ENCODE measurements at regions not wholly inside any gene's neighbourhood (a gene's known extent, or its start where the extent isn't known, plus 50 kb on each side); places are given as distances from the start of the nearest gene placed in this dataset.

- TF ChIP-seq PATZ1 (CRISPR knock-in tag; IDR thresholded peaks at IDR 0.05; ENCODE audit: borderline replicate concordance) (no peak), TCF4 (CRISPR knock-in tag; IDR thresholded peaks at IDR 0.05; ENCODE audit: borderline replicate concordance) (no peak), RARB (CRISPR knock-in tag; IDR thresholded peaks at IDR 0.05) (no peak), SNAI2 (CRISPR knock-in tag; IDR thresholded peaks at IDR 0.05) (no peak)
These were observed 409.2 kb upstream of the SPHKAP start (continued) for GRCh38 chr2:228590681-228591080.

- ATAC-seq: no peak
- TF ChIP-seq ZNF70 (CRISPR knock-in tag; IDR thresholded peaks at IDR 0.05): no peak
- no peak for TF ChIP-seq TOX (CRISPR knock-in tag; IDR thresholded peaks at IDR 0.05; ENCODE audit: borderline replicate concordance)
- no peak for TF ChIP-seq PATZ1 (CRISPR knock-in tag; IDR thresholded peaks at IDR 0.05; ENCODE audit: borderline replicate concordance)
These were observed 407.6 kb upstream of the SPHKAP start for GRCh38 chr2:228589115-228589514.

- TF ChIP-seq BACH2 (CRISPR knock-in tag; IDR thresholded peaks at IDR 0.05; ENCODE audit: borderline replicate concordance) (no peak), PPARA (CRISPR knock-in tag; IDR thresholded peaks at IDR 0.05; ENCODE audit: borderline replicate concordance) (no peak), ZNF565 (CRISPR knock-in tag; conservative IDR thresholded peaks at IDR 0.05; ENCODE audit: low read depth) (no peak), SNAI2 (CRISPR knock-in tag; IDR thresholded peaks at IDR 0.05) (no peak), ZFP3 (CRISPR knock-in tag; IDR thresholded peaks at IDR 0.05) (no peak), ZC3H10 (CRISPR knock-in tag; IDR thresholded peaks at IDR 0.05) (no peak), ARNTL (CRISPR knock-in tag; IDR thresholded peaks at IDR 0.05; ENCODE audit: borderline replicate concordance, low read depth) (no peak), PATZ1 (CRISPR knock-in tag; IDR thresholded peaks at IDR 0.05; ENCODE audit: borderline replicate concordance) (no peak), RARB (CRISPR knock-in tag; IDR thresholded peaks at IDR 0.05) (no peak), ESRRG (CRISPR knock-in tag; IDR thresholded peaks at IDR 0.05) (no peak)
- TF ChIP-seq, protein P1, sequence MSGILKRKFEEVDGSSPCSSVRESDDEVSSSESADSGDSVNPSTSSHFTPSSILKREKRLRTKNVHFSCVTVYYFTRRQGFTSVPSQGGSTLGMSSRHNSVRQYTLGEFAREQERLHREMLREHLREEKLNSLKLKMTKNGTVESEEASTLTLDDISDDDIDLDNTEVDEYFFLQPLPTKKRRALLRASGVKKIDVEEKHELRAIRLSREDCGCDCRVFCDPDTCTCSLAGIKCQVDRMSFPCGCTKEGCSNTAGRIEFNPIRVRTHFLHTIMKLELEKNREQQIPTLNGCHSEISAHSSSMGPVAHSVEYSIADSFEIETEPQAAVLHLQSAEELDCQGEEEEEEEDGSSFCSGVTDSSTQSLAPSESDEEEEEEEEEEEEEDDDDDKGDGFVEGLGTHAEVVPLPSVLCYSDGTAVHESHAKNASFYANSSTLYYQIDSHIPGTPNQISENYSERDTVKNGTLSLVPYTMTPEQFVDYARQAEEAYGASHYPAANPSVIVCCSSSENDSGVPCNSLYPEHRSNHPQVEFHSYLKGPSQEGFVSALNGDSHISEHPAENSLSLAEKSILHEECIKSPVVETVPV (CRISPR knock-in tag; IDR thresholded peaks at IDR 0.05): no peak
- TF ChIP-seq, protein P2, sequence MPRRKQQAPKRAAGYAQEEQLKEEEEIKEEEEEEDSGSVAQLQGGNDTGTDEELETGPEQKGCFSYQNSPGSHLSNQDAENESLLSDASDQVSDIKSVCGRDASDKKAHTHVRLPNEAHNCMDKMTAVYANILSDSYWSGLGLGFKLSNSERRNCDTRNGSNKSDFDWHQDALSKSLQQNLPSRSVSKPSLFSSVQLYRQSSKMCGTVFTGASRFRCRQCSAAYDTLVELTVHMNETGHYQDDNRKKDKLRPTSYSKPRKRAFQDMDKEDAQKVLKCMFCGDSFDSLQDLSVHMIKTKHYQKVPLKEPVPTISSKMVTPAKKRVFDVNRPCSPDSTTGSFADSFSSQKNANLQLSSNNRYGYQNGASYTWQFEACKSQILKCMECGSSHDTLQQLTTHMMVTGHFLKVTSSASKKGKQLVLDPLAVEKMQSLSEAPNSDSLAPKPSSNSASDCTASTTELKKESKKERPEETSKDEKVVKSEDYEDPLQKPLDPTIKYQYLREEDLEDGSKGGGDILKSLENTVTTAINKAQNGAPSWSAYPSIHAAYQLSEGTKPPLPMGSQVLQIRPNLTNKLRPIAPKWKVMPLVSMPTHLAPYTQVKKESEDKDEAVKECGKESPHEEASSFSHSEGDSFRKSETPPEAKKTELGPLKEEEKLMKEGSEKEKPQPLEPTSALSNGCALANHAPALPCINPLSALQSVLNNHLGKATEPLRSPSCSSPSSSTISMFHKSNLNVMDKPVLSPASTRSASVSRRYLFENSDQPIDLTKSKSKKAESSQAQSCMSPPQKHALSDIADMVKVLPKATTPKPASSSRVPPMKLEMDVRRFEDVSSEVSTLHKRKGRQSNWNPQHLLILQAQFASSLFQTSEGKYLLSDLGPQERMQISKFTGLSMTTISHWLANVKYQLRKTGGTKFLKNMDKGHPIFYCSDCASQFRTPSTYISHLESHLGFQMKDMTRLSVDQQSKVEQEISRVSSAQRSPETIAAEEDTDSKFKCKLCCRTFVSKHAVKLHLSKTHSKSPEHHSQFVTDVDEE (CRISPR knock-in tag; IDR thresholded peaks at IDR 0.05): no peak
- ATAC-seq: no peak
These were observed 400.2 kb upstream of the SPHKAP start for GRCh38 chr2:228581731-228582130.

DNA sequence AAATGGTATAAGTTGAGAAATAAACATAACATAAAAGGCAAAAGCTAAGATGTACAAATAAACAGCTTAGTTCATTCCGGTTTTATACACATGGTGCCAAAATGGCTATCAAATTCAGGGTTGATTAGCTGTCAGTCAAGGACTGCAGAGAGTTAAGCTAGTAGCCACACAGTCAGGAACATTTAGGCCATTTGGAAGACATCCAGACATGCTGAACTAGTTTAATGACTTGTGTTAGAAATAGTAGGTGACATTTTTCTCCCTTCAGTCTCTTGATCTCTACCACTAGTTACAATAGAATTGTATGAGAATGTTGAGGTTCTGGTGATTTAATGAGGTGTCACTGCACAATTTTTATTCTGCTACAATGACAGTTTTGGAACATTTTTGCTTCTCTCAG lies 394.4 kb upstream of the SPHKAP start:
- no peak for ATAC-seq
- TF ChIP-seq CSDC2 (CRISPR knock-in tag; IDR thresholded peaks at IDR 0.05): no peak
- TF ChIP-seq PATZ1 (CRISPR knock-in tag; IDR thresholded peaks at IDR 0.05; ENCODE audit: borderline replicate concordance): no peak
- no peak for TF ChIP-seq CREB5 (CRISPR knock-in tag; IDR thresholded peaks at IDR 0.05; ENCODE audit: low read depth)
- no peak for TF ChIP-seq ISL1 (CRISPR knock-in tag; IDR thresholded peaks at IDR 0.05)
- no peak for TF ChIP-seq RARB (CRISPR knock-in tag; IDR thresholded peaks at IDR 0.05)
- TF ChIP-seq BACH2 (CRISPR knock-in tag; IDR thresholded peaks at IDR 0.05; ENCODE audit: borderline replicate concordance): no peak
- no peak for TF ChIP-seq GLIS3 (CRISPR knock-in tag; IDR thresholded peaks at IDR 0.05)
- no peak for TF ChIP-seq PPARA (CRISPR knock-in tag; IDR thresholded peaks at IDR 0.05; ENCODE audit: borderline replicate concordance)
- TF ChIP-seq ZNF70 (CRISPR knock-in tag; IDR thresholded peaks at IDR 0.05): no peak
- TF ChIP-seq SNAI2 (CRISPR knock-in tag; IDR thresholded peaks at IDR 0.05): no peak
- TF ChIP-seq ESRRG (CRISPR knock-in tag; IDR thresholded peaks at IDR 0.05): no peak
- no peak for TF ChIP-seq ZFP3 (CRISPR knock-in tag; IDR thresholded peaks at IDR 0.05)
- no peak for TF ChIP-seq TOX (CRISPR knock-in tag; IDR thresholded peaks at IDR 0.05; ENCODE audit: borderline replicate concordance)
- no peak for TF ChIP-seq TCF4 (CRISPR knock-in tag; IDR thresholded peaks at IDR 0.05; ENCODE audit: borderline replicate concordance)
- no peak for TF ChIP-seq POU6F1 (CRISPR knock-in tag; IDR thresholded peaks at IDR 0.05; ENCODE audit: borderline replicate concordance, low read depth)

Data from SK-N-SH treated with all-trans-retinoic acid at 6 μM for 48 hours (cell line).